ENCODE measurements at regions not wholly inside any gene's neighbourhood (a gene's known extent, or its start where the extent isn't known, plus 50 kb on each side); places are given as distances from the start of the nearest gene placed in this dataset.

DNA sequence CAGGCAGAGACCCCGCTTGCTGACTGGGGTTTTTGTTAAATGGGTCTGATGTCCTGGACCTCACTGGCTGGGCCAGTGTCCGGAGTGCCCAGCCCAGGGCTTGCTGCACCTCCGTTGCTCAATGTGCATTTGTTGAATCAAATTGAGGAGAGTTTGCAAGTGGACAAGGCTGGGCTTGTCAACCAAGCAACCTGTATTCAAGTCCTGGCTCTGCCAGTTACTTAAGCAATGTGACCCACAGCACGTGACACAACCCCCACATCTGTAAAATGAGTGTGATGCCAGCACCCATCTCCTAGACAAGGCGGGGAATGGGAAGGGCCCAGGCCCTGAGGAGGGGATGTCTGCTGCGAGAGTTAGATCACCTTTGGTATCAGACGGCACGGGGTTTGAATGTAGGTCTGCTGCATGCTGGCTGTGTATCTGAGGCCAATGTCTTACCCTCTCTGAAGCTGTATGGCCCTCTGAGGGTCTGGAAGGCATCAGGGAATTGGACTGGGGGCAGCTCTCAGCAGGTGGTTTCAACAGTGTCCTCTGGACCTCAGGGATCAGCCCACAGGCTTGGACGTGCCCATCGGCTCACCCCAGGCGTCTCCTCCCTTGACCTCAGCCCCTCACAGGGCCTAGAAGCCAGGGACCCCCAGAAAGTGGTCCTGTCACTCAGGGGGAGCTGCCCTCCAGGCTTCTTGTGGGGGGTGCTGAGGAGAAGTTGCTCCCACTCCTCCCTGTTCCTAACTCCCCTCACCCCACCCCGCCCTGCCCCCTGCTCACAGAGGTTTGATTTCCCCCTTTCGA lies 51.0 kb upstream of the RUNX3 start:
- Histone ChIP-seq H3K36me3 (no peaks in the 10 kb centered on the region), H3K27me3 (peaks cover 0 to 5% (median 0%) of the 10 kb centered on the region in 3 donors), H3K4me1 (no peaks in the 10 kb centered on the region), H3K9me3 (no peaks in the 10 kb centered on the region), H3K4me3 (no peak overlapping the region), H3K27ac (no peak overlapping the region)
- DNase-seq: no peak
- in situ Hi-C loops (cut with MboI; ENCODE audit: low sequenced_read_pairs in 4 of 4) (no loop called here), intact Hi-C loops (cut with DNase I; ENCODE audit: low total_unique reads) (no loop called here)
- ATAC-seq: no peak
- TF ChIP-seq CTCF (IDR thresholded peaks at IDR 0.05 in 4 of 5, conservative IDR thresholded peaks at IDR 0.05 in 1 of 5) (no peak), POLR2A (IDR thresholded peaks at IDR 0.05) (no peak)

MicroRNAs in the stretch of these regions (microRNA counts, 767-probe panel; counts per million panel counts)
- microRNA hsa-miR-4425: 356 to 448 counts per million in 2 donors

Small RNAs in the stretch of these regions (microRNA-seq; reads per million reads assigned to microRNA genes)
- 0 reads per million in 2 donors for gene MIR4425 (ENCODE audit: borderline replicate concordance in 2 of 2)
